GM12874 (cell line): ENCODE measurements at regions not wholly inside any gene's neighbourhood (a gene's known extent, or its start where the extent isn't known, plus 50 kb on each side); places are given as distances from the start of the nearest gene placed in this dataset.

Source experiments
- TF ChIP-seq, protein P1 (sequence below): IDR thresholded peaks from 2 replicates; pipeline ENCODE4 v1.5.1; 2011; ENCODE audit warnings: low read depth, mild to moderate bottlenecking, control low read depth, low read length, moderate library complexity; ENCODE audit not compliant: insufficient read depth

DNA sequence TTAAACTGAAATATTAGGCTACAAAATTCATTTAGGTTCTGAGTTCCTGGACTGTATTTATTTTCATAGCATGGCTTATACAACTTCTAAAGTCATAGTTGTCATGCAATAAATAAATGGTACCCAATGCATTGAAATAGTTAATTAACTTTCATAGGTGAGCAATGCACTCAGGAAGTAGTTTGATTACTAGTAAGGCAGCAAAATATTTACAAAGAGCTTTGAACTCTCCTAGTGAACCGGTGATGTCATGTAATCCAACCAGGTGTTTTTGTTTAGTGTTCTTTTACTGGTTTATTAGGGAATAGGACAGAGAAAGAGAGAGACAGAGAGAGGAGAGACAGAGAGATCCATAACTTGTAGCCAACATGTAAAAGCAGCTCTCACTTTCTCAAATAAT, 228.6 kb upstream of the CTSO start:
- TF ChIP-seq, protein P1, sequence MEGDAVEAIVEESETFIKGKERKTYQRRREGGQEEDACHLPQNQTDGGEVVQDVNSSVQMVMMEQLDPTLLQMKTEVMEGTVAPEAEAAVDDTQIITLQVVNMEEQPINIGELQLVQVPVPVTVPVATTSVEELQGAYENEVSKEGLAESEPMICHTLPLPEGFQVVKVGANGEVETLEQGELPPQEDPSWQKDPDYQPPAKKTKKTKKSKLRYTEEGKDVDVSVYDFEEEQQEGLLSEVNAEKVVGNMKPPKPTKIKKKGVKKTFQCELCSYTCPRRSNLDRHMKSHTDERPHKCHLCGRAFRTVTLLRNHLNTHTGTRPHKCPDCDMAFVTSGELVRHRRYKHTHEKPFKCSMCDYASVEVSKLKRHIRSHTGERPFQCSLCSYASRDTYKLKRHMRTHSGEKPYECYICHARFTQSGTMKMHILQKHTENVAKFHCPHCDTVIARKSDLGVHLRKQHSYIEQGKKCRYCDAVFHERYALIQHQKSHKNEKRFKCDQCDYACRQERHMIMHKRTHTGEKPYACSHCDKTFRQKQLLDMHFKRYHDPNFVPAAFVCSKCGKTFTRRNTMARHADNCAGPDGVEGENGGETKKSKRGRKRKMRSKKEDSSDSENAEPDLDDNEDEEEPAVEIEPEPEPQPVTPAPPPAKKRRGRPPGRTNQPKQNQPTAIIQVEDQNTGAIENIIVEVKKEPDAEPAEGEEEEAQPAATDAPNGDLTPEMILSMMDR = no peak

DNA sequence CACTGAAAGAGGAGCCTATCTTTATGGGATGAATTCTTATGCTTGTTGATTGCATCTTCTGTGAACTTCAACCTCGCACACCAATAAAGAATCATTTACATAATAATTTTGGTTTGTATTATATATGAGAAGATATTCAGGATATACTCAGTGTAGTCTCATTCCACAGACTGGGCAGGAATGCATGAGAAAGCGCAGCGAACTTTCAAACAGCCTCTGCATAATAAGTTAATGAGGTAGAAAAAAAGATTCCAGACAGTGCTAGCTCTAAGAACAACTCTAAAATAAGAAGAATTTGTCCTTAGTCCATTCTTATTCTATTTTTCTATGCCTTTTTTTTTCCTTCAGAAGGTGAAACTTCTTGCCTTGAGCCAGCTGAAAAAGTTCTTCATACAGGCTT, 224.3 kb upstream of the CTSO start:
- TF ChIP-seq, protein P1 = no peak

DNA sequence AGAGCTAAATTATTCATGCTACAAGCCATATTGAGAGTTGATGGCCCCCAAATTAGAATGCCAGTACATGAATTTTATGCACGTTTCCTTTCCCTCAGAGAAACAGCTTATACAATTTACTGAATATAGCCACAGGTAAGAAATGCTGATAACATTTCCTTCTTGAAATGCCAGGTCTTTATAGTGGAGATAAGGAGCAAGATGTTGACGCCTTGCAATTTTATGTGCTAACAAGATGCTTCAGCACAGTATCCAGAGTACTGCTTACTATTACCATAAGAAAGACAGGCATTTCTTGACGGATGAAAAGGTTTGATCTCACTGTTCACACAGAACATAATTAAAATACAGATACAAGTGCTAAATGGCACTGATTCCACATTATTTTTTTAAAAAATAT, 223.2 kb upstream of the CTSO start:
- TF ChIP-seq, protein P1 = no peak

DNA sequence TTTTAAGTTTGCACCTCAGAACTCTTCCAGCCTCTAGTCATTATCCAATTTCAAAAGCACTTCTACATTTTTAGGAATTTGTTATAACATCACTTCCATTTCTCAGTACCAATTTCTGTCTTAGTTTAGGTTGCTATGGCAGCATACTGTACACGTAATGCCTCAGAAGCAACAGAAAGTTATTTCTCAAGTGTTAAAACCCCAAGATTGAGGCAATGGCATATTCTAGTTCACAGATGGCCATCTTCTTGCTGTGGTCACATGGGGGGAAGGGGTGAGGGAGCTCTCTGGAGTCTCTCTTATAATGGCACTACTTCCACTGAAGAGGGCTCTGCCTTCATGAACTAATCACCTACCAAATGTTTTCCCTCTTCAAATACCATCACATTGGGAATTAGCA, 220.3 kb upstream of the CTSO start:
- TF ChIP-seq, protein P1 = no peak

DNA sequence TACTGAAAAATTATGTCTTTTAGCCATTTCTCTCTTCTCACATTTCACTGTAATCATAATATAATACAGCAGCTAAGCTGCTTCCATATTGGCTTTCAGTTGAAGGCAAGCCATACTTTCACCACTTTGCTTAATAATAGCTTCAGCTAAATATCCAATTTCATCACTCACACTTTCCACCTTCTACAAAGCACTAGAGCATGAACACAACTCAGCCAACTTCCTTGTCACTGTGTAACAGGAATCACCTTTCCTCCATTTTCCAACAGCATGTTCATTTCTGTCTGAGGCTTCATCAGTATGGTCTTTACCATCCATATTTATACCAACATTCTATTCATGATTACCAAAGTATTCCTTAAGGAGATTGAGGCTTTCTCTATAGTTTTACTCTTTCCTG, 219.8 kb upstream of the CTSO start:
- TF ChIP-seq, protein P1 = no peak

DNA sequence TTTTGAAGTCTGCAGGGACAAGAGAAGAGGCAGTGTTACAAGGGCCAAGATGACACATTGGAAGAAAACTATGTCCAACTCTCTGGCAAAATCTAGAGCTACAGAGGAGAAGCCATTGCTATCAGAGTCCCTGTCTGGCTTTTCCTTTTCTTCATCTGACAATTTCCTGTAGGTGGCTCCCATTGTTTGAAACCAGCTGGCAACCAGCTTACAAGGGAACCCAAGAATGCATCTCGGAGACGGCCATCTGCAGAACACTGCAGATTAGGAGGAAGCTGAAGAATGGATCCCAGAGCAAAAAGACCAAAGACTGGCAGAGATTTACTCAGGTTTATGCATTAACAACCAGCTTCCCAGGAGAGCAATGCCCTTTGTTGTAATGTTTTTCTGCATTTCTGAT, 216.2 kb upstream of the CTSO start:
- TF ChIP-seq, protein P1 = no peak

DNA sequence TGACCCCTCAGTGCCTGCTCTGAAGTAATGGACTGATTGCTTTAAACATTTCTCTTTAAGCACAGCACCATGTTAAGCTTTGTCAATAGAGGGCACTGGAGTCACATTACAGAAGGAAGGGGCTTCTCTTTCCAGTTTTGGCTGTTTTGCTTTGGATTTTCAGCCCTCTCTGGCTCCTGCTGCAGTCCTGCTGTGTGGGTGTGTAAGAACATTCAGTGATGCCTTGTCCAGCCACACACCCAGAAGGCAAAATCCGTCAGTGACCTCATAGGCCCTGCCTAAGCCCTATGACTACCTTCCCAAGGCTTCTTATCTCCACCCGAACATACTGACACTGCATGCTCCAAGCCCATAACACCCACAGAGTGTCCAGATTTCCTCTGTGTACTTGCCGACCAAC, 215.3 kb upstream of the CTSO start:
- TF ChIP-seq, protein P1 = peak; percentile 60

DNA sequence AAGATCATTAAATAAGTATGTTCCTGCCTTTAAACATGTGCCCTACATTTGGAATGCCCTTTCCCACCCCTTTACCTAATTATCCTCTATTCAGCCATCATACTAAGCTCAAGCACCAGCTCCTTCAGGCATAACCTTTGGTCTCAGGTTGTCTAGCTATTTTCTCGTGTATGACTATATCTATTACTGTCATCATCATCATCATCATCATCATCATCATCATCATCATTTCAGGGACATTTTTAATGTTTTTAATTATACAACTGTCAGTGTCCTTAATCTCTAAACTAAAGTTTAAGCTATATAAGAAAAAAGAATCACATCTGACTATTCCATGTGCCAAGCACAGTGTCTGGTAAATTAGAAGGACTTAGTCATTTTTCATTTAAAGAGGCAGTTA, 214.6 kb upstream of the CTSO start:
- TF ChIP-seq, protein P1 = no peak
